Hepatocyte (in vitro differentiated cells): ENCODE measurements at regions not wholly inside any gene's neighbourhood (a gene's known extent, or its start where the extent isn't known, plus 50 kb on each side); places are given as distances from the start of the nearest gene placed in this dataset.

Experiments
- DNase-seq: peaks from one replicate; pipeline ENCODE4 v3.0.0-alpha.2; 2016; ENCODE audit warnings: low spot score
- H2AFZ ChIP-seq: fragments of 200-600 bp; sonication (generic); 2 replicates; pipeline ENCODE4 v1.6.0; 2016; ENCODE audit warnings: antibody characterized with exemption, mild to moderate bottlenecking
- H3K27ac ChIP-seq: fragments of 200-600 bp; sonication (generic); 2 replicates; pipeline ENCODE4 v1.5.1; 2016; ENCODE audit warnings: mild to moderate bottlenecking
- H3K27me3 ChIP-seq: fragments of 200-600 bp; sonication (generic); 2 replicates; pipeline ENCODE4 v1.6.1; 2016
- H3K36me3 ChIP-seq: fragments of 200-600 bp; sonication (generic); replicated peaks from 2 replicates; pipeline ENCODE4 v1.5.1; 2016; ENCODE audit warnings: low read depth; ENCODE audit not compliant: insufficient read depth
- H3K4me1 ChIP-seq: fragments of 200-600 bp; sonication (generic); 2 replicates; pipeline ENCODE4 v1.5.1; 2016; ENCODE audit warnings: mild to moderate bottlenecking, moderate library complexity; ENCODE audit not compliant: insufficient read depth
- H3K4me2 ChIP-seq: fragments of 200-600 bp; sonication (generic); 2 replicates; pipeline ENCODE4 v1.6.0; 2016
- H3K4me3 ChIP-seq: fragments of 200-600 bp; sonication (generic); 2 replicates; pipeline ENCODE4 v1.5.1; 2016; ENCODE audit warnings: mild to moderate bottlenecking
- H3K79me2 ChIP-seq: fragments of 200-600 bp; sonication (generic); 2 replicates; pipeline ENCODE4 v1.6.0; 2017; ENCODE audit warnings: mild to moderate bottlenecking
- H3K9me2 ChIP-seq: fragments of 200-600 bp; sonication (generic); replicated peaks from 2 replicates; pipeline ENCODE4 v1.6.0; 2017; ENCODE audit warnings: mild to moderate bottlenecking; ENCODE audit not compliant: insufficient read depth
- H3K9me3 ChIP-seq: fragments of 200-600 bp; sonication (generic); 2 replicates; pipeline ENCODE4 v1.5.1; 2016; ENCODE audit warnings: low read depth, mild to moderate bottlenecking
- H4K20me1 ChIP-seq: fragments of 200-600 bp; sonication (generic); 2 replicates; pipeline ENCODE4 v1.6.0; 2016; ENCODE audit warnings: mild to moderate bottlenecking; ENCODE audit not compliant: insufficient read depth, poor library complexity, severe bottlenecking
- EZH2 ChIP-seq: fragments of 200-600 bp; sonication (generic); IDR thresholded peaks from 2 replicates; pipeline ENCODE4 v1.6.1; 2016; ENCODE audit warnings: antibody characterized with exemption, mild to moderate bottlenecking, borderline replicate concordance
- EZH2phosphoT487 ChIP-seq: fragments of 200-600 bp; sonication (generic); IDR thresholded peaks from one replicate; pipeline ENCODE4 v1.6.1; 2018; ENCODE audit warnings: antibody characterized with exemption, mild to moderate bottlenecking, low read depth, moderate library complexity; ENCODE audit not compliant: unreplicated experiment, severe bottlenecking
- WGBS: methylation state at CpG from one replicate; pipeline ENCODE4 v1.1.6; 2016; ENCODE audit warnings: low lambda C conversion rate; ENCODE audit errors: missing lambda C conversion rate; 5-methylcytosine and 5-hydroxymethylcytosine counted together
- TF ChIP-seq, protein P1 (sequence below): fragments of 200-600 bp; sonication (generic); IDR thresholded peaks from 2 replicates; pipeline ENCODE4 v1.5.1; 2016; ENCODE audit warnings: antibody characterized with exemption, mild to moderate bottlenecking; ENCODE audit not compliant: poor library complexity

DNA sequence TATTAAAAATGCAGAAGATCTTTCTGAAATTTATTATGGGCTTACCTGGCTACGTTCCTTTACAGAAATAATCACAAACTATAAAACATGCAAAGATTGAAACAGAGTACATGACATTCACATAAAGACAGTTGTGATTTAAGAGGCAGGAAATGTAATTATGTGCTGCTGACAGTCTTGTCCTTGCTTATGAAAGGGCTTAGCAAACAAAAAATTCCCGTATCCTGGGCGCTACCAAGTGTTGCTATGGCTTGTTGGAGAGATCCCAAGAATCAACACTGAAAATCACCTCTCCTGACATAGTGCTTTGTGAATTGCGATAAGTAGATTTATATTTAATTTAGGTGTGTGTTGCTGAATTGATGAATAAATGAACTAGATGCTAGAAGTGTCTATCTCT is 352.5 kb upstream of the C9orf72 start:
- Histone ChIP-seq H3K27me3 (no peaks in the 10 kb centered on the region), H3K4me3 (no peak overlapping the region), H3K36me3 (no peaks in the 10 kb centered on the region), H3K27ac (no peak overlapping the region), H2AFZ (no peak overlapping the region), H3K4me2 (no peak overlapping the region), H3K4me1 (no peaks in the 10 kb centered on the region), H4K20me1 (no peaks in the 10 kb centered on the region), H3K9me2 (no peaks in the 10 kb centered on the region), H3K79me2 (no peaks in the 10 kb centered on the region), H3K9me3 (no peaks in the 10 kb centered on the region)
- TF ChIP-seq EZH2phosphoT487 (no peak), EZH2 (no peak)
- TF ChIP-seq, protein P1, sequence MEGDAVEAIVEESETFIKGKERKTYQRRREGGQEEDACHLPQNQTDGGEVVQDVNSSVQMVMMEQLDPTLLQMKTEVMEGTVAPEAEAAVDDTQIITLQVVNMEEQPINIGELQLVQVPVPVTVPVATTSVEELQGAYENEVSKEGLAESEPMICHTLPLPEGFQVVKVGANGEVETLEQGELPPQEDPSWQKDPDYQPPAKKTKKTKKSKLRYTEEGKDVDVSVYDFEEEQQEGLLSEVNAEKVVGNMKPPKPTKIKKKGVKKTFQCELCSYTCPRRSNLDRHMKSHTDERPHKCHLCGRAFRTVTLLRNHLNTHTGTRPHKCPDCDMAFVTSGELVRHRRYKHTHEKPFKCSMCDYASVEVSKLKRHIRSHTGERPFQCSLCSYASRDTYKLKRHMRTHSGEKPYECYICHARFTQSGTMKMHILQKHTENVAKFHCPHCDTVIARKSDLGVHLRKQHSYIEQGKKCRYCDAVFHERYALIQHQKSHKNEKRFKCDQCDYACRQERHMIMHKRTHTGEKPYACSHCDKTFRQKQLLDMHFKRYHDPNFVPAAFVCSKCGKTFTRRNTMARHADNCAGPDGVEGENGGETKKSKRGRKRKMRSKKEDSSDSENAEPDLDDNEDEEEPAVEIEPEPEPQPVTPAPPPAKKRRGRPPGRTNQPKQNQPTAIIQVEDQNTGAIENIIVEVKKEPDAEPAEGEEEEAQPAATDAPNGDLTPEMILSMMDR: no peak
- no peak for DNase-seq
- WGBS: 81% methylated on average over 4 of the region's 4 CpGs

DNA sequence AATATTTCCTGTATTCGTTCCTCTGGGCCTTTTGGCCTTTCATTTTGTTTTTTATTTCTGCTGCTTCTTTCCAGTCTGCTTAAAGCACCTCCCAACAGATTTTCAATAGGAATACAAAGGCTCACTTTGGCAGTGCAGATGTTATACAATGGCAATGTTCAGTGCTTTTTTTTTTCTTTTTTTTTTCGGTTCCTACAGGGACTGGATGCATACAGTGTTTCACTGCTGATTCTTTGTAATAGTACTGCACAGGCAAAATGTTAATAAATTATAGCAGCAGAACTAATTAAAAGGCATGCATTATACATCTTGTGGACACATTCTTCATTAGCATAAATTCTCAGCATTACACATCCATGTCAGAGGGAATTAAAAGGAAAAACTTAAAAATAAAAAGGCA is 356.6 kb upstream of the C9orf72 start:
- no peak overlapping the region for H3K4me2 ChIP-seq
- peaks cover 6% of the 10 kb centered on the region for H3K4me1 ChIP-seq
- H3K9me3 ChIP-seq: no peaks in the 10 kb centered on the region
- H3K9me2 ChIP-seq: no peaks in the 10 kb centered on the region
- no peaks in the 10 kb centered on the region for H3K36me3 ChIP-seq
- DNase-seq: no peak
- no peaks in the 10 kb centered on the region for H3K79me2 ChIP-seq
- no peak overlapping the region for H2AFZ ChIP-seq
- H4K20me1 ChIP-seq: no peaks in the 10 kb centered on the region
- no peaks in the 10 kb centered on the region for H3K27me3 ChIP-seq
- no peak overlapping the region for H3K27ac ChIP-seq
- no peak for TF ChIP-seq EZH2
- TF ChIP-seq EZH2phosphoT487: no peak
- TF ChIP-seq, protein P1: no peak
- WGBS: 71% methylated on average over 2 of the region's 2 CpGs
- no peak overlapping the region for H3K4me3 ChIP-seq

DNA sequence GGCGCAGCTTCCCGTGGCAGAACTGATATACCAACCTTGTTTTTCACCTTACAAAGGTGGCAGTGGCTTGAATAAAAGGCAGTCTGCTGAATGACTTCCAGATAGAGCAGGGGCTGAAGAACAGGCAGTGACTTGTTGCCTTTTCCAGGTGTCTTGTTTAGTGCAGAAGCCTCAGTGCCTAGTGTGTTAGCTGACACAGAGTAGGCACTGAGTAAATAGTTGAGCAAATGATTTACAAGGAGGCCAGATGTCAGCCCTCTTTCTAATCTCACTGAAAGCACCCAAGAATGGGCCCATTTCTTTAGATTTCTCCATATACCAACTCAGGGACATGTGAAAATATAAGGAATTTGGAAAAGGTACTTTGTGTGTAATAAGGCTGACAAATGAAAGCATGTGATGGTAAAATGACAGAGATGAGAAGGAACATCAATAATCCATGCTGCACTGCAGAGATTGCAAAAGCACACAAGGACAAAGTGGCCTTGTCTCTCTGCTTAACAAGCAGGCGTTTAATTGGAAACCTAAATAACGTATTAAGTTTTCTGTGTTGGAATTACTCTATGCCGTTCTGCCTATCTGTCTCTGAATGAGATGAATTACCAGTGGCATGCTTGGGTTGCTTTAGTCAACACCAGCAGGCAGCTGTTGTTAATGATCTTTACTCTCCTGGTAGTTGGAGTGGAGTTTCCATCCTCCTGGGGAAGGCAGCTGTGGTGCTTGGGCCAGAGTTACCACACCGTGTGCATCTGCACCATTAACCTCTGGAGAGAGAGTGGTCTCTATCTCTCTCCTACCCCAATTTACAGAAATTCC is 360.1 kb upstream of the C9orf72 start:
- no peak for DNase-seq

More for the DNA sequence above, 360.1 kb upstream of the C9orf72 start:
- Histone ChIP-seq H3K27me3 (no peaks in the 10 kb centered on the region), H3K79me2 (no peaks in the 10 kb centered on the region), H3K9me2 (no peaks in the 10 kb centered on the region), H3K4me2 (no peak overlapping the region), H3K27ac (no peak overlapping the region), H3K4me1 (peaks cover 6% of the 10 kb centered on the region), H3K4me3 (no peak overlapping the region), H3K36me3 (no peaks in the 10 kb centered on the region), H2AFZ (no peak overlapping the region), H3K9me3 (no peaks in the 10 kb centered on the region), H4K20me1 (no peaks in the 10 kb centered on the region)
- 54% methylated on average over 6 of the region's 6 CpGs for WGBS
- TF ChIP-seq EZH2phosphoT487 (no peak), EZH2 (no peak)
- TF ChIP-seq, protein P1: no peak
